ENCODE measurements at regions not wholly inside any gene's neighbourhood (a gene's known extent, or its start where the extent isn't known, plus 50 kb on each side); places are given as distances from the start of the nearest gene placed in this dataset.
"Not testable (repeated sequence)": the region's sequence is repeated elsewhere in the genome, so short reads cannot be mapped to it uniquely, and the experiment has no call there.

- no peak for DNase-seq
Observed at GRCh38 chr12:46546634-46547273, 174.2 kb upstream of the SLC38A2 start.

- DNase-seq = not testable (repeated sequence)
Observed at GRCh38 chr12:46543378-46543795, 170.8 kb upstream of the SLC38A2 start.

GRCh38 chr12:46538976-46539375, 166.4 kb upstream of the SLC38A2 start:
- no peak for DNase-seq

DNA sequence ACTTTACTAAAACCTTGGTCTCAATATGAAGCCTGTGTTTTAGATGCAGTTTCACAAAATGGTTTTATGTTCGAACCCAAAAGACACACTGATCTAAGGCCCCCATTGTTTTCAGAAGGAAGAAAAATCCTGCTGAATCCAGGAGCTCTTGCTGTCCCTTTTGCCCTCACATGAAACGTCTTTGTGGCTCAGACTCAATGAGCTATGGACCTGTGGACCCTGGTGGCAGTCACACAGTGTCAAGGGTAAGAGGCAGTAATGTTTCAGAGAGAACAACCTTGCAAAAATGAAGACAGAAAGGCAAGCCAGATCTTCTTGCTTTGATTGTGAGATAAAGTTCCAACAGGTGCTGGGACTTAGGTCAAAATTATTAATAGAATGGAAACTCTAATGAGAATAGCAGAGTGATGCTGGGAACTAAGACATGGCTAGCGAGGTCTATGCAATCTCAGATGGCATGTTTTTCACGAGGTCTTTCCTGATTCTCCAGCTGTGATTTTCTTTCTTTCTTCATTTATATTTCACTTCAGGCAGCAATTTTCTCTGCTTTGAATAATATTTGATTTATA, 164.9 kb upstream of the SLC38A2 start:
- DNase-seq = no peak

DNA sequence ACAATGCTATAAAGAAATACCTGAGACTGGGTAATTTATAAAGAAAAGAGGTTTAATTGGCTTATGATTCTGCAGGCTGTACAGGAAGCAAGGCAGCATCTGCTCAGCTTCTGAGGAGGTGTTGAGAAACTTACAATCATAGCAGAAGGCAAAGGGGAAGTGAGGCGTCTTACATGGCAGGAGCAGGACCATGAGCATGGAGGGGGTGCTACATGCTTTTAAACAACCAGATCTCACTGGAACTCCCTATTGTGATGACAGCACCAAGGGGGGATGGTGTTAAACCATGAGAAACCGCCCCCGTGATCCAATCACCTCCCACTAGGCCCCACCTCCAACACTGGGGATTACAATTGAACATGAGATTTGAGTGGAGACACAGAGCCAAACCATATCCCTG, 163.7 kb upstream of the SLC38A2 start:
- peak in 1 of 2 donors; percentile 11 for DNase-seq

DNA sequence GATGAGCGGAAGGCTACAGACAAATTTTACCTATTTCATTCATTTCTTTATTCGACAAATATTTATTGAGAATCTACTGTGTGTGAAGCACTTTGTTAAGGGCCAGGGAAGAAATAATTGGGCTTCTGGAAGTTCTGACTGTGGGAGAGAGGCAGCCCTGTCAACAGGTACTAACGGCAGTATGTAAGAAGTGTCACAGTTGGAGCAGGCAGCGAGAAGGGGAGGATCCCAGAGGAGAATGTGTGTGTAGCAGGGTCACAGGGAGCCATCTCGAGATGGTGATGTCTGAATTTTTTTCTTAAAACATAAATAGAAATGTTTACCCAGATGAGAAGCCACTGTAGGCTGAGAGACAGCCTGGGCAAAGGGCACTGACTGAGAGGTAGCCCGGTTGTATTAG, 163.3 kb upstream of the SLC38A2 start:
- DNase-seq = no peak

GRCh38 chr12:46535376-46535775, 162.8 kb upstream of the SLC38A2 start:
- DNase-seq = no peak

DNA sequence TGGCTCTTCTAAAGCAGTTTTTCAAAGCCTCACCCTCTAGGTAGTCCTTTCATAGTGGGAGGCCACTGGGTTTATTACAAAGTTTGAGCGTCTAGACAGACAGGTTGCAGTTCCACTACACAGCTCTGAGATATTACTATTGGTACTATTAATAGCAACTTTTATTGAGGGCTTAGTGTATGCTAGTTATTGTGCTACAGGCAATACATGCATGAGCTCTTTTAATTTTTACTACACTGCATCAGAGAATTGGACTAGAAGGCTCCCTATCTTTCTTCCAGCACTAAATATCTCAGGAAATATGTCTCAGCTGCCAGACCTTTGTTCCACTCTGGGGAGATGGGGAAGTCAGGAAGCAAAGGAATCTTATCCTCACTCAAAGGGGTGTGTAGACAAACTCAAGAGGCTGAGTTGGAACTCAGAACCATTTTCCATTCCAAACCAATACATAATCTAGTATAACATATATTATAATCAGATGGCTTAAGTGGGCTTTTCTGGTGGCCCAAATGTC, 161.8 kb upstream of the SLC38A2 start:
- DNase-seq = no peak

GRCh38 chr12:46533723-46534122, 161.2 kb upstream of the SLC38A2 start:
- no peak for DNase-seq

GRCh38 chr12:46531804-46532203, 159.2 kb upstream of the SLC38A2 start:
- DNase-seq = no peak

GRCh38 chr12:46531059-46531785, 158.6 kb upstream of the SLC38A2 start:
- no peak for DNase-seq

DNA sequence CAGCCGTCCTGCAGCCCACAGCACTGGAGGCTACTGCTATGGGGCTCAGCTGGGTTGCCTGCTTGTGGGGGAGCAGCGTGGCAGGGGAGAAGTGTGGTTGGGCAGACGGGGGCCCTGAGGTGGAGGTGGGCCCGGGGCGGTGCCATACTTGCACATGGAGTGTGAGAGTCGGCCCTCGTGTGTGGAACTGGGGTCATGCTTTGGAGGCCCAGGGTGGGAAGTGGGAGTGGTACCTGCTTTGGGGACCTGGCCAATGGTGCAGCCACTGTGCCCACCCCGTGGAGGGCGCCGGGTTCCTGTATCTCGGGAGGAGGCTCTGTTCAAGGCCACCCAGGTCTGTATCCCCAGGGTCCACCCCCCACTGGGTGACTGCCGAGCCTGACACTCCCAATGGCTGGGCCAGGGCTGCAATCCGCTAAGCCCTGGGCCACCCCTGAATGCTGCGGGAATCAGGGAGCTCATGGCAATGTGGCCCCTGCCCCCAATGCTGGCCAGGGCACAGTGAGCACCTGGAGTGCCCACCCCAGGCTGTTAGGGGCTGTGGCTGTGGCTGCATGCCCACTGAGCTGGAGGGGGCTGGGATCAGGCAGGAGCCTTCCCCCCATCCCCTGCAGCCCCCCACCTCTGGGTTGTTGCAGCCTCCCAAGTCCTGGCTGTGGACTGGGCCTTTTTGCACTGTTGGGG, 157.9 kb upstream of the SLC38A2 start:
- DNase-seq = no peak

GRCh38 chr12:46526233-46526632, 153.7 kb upstream of the SLC38A2 start:
- no peak for DNase-seq

DNA sequence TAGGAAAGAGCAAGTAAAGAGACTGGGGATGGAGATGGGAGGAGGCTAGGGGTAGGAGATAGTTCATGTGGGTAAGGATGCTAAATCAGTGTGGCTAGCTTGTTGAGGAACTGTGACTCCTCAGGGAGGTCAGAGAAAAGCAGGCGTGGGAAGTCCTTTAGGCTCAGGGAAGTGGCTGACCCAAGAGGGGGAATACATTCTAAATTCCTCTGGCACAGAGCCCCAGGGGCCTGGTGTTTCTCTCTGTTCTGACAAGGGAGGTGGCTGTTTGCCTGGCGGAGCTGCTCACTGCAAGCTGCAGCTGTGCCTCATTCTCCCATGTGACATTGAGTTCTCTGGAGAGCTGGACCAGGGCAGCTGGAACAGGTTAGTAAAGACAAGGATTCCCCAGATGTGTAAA, 152.2 kb upstream of the SLC38A2 start:
- DNase-seq = no peak

GRCh38 chr12:46523863-46524770, 151.5 kb upstream of the SLC38A2 start:
- peak in 1 of 2 donors; percentile 56 for DNase-seq

DNA sequence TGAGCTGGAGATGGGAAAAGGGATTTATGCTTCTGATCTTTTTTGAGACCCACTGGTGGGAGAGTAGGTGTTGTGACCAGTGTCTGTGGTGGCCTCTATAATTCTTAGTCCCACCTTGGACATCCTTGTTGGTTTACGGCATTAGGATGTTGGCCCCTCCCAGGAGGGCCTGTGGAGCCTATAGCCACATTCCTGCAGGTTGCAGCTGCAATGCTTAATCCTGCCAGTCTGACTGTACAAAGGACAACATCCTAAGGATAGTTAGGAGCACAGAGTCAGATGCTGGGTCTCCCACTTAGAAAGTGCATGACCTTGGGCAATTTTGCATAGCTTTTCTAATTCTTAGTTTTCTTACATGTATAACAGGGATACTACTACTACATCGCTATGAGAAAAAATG, 150.9 kb upstream of the SLC38A2 start:
- DNase-seq = no peak

- DNase-seq = no peak
Observed at GRCh38 chr12:46522071-46522470, 149.5 kb upstream of the SLC38A2 start.

- DNase-seq = no peak
Observed at GRCh38 chr12:46521145-46521544, 148.6 kb upstream of the SLC38A2 start.

- DNase-seq = no peak
Observed at GRCh38 chr12:46519407-46519806, 146.8 kb upstream of the SLC38A2 start.

GRCh38 chr12:46518729-46519128, 146.2 kb upstream of the SLC38A2 start:
- no peak for DNase-seq

GRCh38 chr12:46518169-46518568, 145.6 kb upstream of the SLC38A2 start:
- no peak for DNase-seq

- DNase-seq = peak in 1 of 2 donors; percentile 7
Observed at GRCh38 chr12:46517579-46517962, 145.0 kb upstream of the SLC38A2 start.
